ENCODE measurements at regions not wholly inside any gene's neighbourhood (a gene's known extent, or its start where the extent isn't known, plus 50 kb on each side); places are given as distances from the start of the nearest gene placed in this dataset.

DNA sequence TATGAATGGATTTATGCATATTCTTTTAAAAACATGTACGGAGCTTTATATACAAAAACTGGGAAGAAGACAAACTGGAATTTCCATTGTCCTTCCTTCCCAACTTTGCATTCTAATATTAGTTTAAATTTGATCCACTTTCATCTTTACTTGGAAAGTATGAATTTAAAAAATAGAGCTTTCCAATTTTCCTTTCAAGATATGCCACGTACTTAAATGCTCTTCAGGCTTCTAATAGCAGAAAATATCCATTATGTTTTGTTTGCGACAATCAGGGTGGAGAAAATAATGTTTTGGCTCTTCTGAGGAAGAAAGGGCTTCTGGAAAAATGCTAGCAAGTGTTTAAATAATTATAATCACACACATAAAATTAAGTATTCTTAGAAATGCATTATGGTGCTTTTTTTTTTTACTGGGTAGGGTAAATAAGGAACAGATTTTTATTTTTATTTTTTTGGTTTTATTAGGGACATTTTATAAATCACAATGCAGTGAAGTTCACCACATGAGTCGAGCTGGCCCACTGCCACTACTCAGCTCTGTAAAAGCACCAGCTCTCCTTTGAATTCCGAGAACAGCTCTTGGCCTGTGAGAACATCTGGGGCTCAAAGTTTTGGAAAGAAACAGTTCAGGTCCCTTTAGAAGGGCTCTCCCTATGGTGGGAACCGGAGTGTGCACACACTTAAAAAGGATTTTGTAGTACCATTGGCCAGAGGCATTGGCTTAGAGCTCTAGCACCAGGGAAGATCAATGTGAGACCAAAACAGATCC, 287.4 kb upstream of the LYPLAL1 start:
- TF ChIP-seq POU2F2 (IDR thresholded peaks at IDR 0.05; ENCODE audit: low read depth, low read length) (no peak), POLR2A (IDR thresholded peaks at IDR 0.05; ENCODE audit: low read depth, low read length) (no peak), TAF1 (IDR thresholded peaks at IDR 0.05; ENCODE audit: low read depth, low read length) (no peak)
- DNase-seq (ENCODE audit: insufficient read length, low spot score) (no peak), FAIRE-seq (no peak)

DNA sequence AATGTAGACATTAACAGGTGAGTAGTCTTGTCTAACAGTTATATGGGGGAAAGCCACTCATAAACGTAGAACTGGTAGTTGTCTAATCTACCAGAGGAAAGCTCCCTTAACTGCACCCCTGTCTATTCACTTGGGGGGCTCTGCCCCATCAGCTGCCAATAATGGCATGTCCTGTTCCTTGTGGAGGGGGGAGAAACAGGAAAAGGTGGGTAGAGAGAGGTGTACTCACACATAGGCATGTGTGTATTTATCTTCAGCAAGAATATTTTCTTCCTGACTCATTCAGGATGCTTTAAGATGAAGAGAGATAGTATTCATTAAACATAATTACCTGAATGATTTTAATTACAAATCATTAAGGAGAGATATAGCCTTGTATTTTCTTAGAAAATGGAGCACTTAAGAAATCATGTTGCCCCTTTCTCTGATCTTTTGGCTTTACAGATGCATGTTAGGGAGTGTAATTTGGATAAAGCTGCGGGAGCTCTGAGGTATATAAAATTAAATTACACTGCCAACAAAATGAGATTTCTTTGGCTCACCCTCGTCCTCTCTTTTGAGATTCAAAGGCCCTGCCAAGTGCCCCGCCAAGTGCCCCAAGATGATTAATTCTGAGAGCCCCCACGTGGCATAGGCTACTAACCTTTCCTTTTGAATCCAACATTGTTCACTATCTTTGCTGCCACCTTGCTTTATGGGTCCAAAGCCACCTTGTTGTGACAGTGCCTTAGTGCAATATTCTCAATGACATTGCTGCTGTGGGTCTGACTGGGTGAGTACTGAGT, 286.3 kb upstream of the LYPLAL1 start:
- DNase-seq (ENCODE audit: insufficient read length, low spot score) = no peak
- no peak for TF ChIP-seq POLR2AphosphoS5 (IDR thresholded peaks at IDR 0.05; ENCODE audit: low read depth, low read length)
- TF ChIP-seq POU2F2 (IDR thresholded peaks at IDR 0.05; ENCODE audit: low read depth, low read length) = no peak
- no peak for TF ChIP-seq POLR2A (IDR thresholded peaks at IDR 0.05; ENCODE audit: low read depth, low read length)
- no peak for FAIRE-seq

DNA sequence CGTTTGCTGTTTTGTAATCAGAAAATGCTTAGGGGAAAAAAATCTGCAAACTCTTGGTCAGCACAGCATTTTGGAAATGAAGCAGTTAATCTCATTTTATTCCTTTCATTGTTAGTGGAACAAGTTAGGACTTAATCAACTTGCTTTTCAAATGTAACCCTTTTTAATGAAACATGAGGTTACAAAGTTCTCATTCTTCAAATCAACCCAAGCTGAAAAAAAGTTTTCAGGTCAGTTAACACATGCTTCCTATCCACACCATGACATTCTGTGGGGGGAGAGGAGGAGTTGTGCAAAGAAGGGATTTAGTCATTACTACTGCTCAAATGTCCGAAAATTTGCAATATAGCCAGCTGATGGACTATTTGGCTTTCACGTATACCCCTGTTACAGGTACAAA, 283.2 kb upstream of the LYPLAL1 start:
- DNase-seq (ENCODE audit: insufficient read length, low spot score) (no peak), FAIRE-seq (no peak)
- TF ChIP-seq POU2F2 (IDR thresholded peaks at IDR 0.05; ENCODE audit: low read depth, low read length) (no peak), TAF1 (IDR thresholded peaks at IDR 0.05; ENCODE audit: low read depth, low read length) (no peak), PAX5 (IDR thresholded peaks at IDR 0.05; ENCODE audit: insufficient read depth, low read length, severe bottlenecking) (no peak), SPI1 (IDR thresholded peaks at IDR 0.05; ENCODE audit: low read depth, low read length) (no peak), POLR2A (IDR thresholded peaks at IDR 0.05; ENCODE audit: low read depth, low read length) (no peak), POLR2AphosphoS5 (IDR thresholded peaks at IDR 0.05; ENCODE audit: low read depth, low read length) (no peak)

GRCh38 chr1:218891577-218891976, 282.1 kb upstream of the LYPLAL1 start:
- no peak for FAIRE-seq
- no peak for DNase-seq (ENCODE audit: insufficient read length, low spot score)
- TF ChIP-seq POU2F2 (IDR thresholded peaks at IDR 0.05; ENCODE audit: low read depth, low read length) (no peak), TAF1 (IDR thresholded peaks at IDR 0.05; ENCODE audit: low read depth, low read length) (no peak), POLR2AphosphoS5 (IDR thresholded peaks at IDR 0.05; ENCODE audit: low read depth, low read length) (no peak), POLR2A (IDR thresholded peaks at IDR 0.05; ENCODE audit: low read depth, low read length) (no peak), PAX5 (IDR thresholded peaks at IDR 0.05; ENCODE audit: insufficient read depth, low read length, severe bottlenecking) (no peak), SPI1 (IDR thresholded peaks at IDR 0.05; ENCODE audit: low read depth, low read length) (no peak)

DNA sequence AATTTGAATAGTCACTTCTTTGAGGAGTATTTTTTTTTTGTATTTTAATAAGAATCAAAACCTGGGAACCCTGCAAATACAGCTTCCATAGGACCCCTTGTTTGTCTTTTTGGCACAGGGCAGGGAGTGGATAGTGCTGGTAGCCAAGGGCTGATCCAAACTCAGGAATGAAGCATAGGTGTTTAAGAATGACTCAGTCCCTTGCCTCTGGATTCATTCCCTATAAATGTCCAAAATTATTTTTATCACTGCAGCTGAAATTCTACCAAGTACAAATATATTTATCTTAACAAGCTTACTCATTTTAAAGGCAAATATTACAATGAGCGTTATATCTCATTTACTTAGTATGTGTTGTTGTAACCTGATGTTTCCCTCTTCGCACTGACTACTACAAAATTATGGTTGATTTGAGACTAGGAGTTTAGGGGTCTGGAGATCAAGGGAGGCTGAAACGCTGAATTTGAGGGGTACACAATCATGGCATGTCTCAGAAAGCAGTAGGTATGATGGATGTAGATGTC, 278.6 kb upstream of the LYPLAL1 start:
- FAIRE-seq (no peak), DNase-seq (ENCODE audit: insufficient read length, low spot score) (no peak)
- TF ChIP-seq POLR2AphosphoS5 (IDR thresholded peaks at IDR 0.05; ENCODE audit: low read depth, low read length) (no peak), PAX5 (IDR thresholded peaks at IDR 0.05; ENCODE audit: insufficient read depth, low read length, severe bottlenecking) (no peak), POU2F2 (IDR thresholded peaks at IDR 0.05; ENCODE audit: low read depth, low read length) (no peak), SPI1 (IDR thresholded peaks at IDR 0.05; ENCODE audit: low read depth, low read length) (no peak), POLR2A (IDR thresholded peaks at IDR 0.05; ENCODE audit: low read depth, low read length) (no peak), TAF1 (IDR thresholded peaks at IDR 0.05; ENCODE audit: low read depth, low read length) (no peak)

DNA sequence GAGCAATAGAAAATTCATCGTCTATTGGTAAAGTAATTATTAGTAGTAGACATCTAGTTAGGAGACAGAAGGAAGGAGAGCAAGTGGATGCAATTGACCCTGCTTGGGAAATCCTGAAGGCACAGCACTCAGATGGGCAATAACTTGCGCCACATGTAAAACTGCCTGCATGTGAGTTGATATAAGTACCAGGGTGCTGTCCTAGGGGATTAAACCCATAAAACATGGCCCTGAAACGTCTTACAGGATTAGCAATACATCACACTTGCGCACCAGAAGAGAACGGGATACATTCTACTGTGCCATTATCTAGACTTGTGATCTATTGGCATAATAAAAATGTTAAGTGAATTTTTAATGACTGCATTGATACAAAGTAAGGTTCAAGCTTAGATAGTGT, 277.5 kb upstream of the LYPLAL1 start:
- no peak for TF ChIP-seq POU2F2 (IDR thresholded peaks at IDR 0.05; ENCODE audit: low read depth, low read length)
- TF ChIP-seq PAX5 (IDR thresholded peaks at IDR 0.05; ENCODE audit: insufficient read depth, low read length, severe bottlenecking) = no peak
- no peak for TF ChIP-seq POLR2A (IDR thresholded peaks at IDR 0.05; ENCODE audit: low read depth, low read length)
- no peak for TF ChIP-seq TAF1 (IDR thresholded peaks at IDR 0.05; ENCODE audit: low read depth, low read length)
- TF ChIP-seq POLR2AphosphoS5 (IDR thresholded peaks at IDR 0.05; ENCODE audit: low read depth, low read length) = no peak
- TF ChIP-seq SPI1 (IDR thresholded peaks at IDR 0.05; ENCODE audit: low read depth, low read length) = no peak
- DNase-seq (ENCODE audit: insufficient read length, low spot score) (no peak), FAIRE-seq (no peak)

DNA sequence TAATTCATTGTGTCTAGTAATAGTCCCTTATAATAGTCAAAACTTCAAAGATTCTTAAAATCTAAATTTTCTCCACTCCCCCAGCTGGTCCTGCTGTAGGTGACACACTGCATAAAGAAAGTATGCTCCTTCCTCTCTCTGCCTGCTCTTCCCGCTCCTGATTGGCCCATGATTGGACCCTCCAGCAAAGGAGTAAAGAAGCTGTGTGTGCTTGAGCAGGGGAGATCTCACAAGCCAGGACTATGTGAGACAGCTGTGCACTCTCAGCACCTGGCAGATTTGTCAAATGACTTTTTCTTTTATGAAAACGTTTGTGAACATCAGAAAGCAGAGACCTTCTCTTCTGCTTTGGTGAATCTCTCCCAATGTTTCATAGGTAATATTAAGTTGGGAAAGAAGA, 274.8 kb upstream of the LYPLAL1 start:
- DNase-seq (ENCODE audit: insufficient read length, low spot score) = no peak
- FAIRE-seq = no peak
- no peak for TF ChIP-seq POLR2AphosphoS5 (IDR thresholded peaks at IDR 0.05; ENCODE audit: low read depth, low read length)
- TF ChIP-seq PAX5 (IDR thresholded peaks at IDR 0.05; ENCODE audit: insufficient read depth, low read length, severe bottlenecking) = no peak
- TF ChIP-seq POU2F2 (IDR thresholded peaks at IDR 0.05; ENCODE audit: low read depth, low read length) = no peak
- TF ChIP-seq SPI1 (IDR thresholded peaks at IDR 0.05; ENCODE audit: low read depth, low read length) = no peak
- TF ChIP-seq TAF1 (IDR thresholded peaks at IDR 0.05; ENCODE audit: low read depth, low read length) = no peak
- no peak for TF ChIP-seq POLR2A (IDR thresholded peaks at IDR 0.05; ENCODE audit: low read depth, low read length)

DNA sequence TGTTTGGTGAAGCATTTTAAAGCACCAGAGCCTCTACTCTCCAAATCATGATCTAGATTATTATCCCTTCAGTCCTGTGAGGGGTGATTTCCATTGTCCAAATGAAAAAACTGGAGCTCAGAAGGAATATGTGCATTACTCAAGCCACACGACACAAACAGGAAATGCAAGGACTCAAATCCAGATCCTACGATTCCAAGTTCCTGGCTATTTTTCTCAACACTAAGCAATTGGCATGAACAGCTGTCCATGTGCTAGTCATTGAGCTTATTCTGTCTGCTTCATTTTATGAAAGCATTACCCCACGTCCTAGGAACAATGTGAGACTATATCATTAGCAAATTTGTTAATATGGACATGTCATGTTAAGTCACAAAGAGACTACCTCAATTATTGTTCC, 273.1 kb upstream of the LYPLAL1 start:
- DNase-seq (ENCODE audit: insufficient read length, low spot score) (no peak), FAIRE-seq (no peak)
- TF ChIP-seq SPI1 (IDR thresholded peaks at IDR 0.05; ENCODE audit: low read depth, low read length) = no peak
- TF ChIP-seq POLR2AphosphoS5 (IDR thresholded peaks at IDR 0.05; ENCODE audit: low read depth, low read length) = no peak
- no peak for TF ChIP-seq POLR2A (IDR thresholded peaks at IDR 0.05; ENCODE audit: low read depth, low read length)
- TF ChIP-seq TAF1 (IDR thresholded peaks at IDR 0.05; ENCODE audit: low read depth, low read length) = no peak
- TF ChIP-seq PAX5 (IDR thresholded peaks at IDR 0.05; ENCODE audit: insufficient read depth, low read length, severe bottlenecking) = no peak
- no peak for TF ChIP-seq POU2F2 (IDR thresholded peaks at IDR 0.05; ENCODE audit: low read depth, low read length)

- no peak for TF ChIP-seq POU2F2 (IDR thresholded peaks at IDR 0.05; ENCODE audit: low read depth, low read length)
- no peak for TF ChIP-seq PAX5 (IDR thresholded peaks at IDR 0.05; ENCODE audit: insufficient read depth, low read length, severe bottlenecking)
- TF ChIP-seq SPI1 (IDR thresholded peaks at IDR 0.05; ENCODE audit: low read depth, low read length) = no peak
- no peak for TF ChIP-seq POLR2AphosphoS5 (IDR thresholded peaks at IDR 0.05; ENCODE audit: low read depth, low read length)
- no peak for TF ChIP-seq POLR2A (IDR thresholded peaks at IDR 0.05; ENCODE audit: low read depth, low read length)
- no peak for TF ChIP-seq TAF1 (IDR thresholded peaks at IDR 0.05; ENCODE audit: low read depth, low read length)
- DNase-seq (ENCODE audit: insufficient read length, low spot score) (no peak), FAIRE-seq (no peak)
Measured at GRCh38 chr1:218904416-218904815, 269.3 kb upstream of the LYPLAL1 start.
